Nephron (organoid): ENCODE measurements at regions not wholly inside any gene's neighbourhood (a gene's known extent, or its start where the extent isn't known, plus 50 kb on each side); places are given as distances from the start of the nearest gene placed in this dataset.

Experiments used
- H3K27ac Mint-ChIP-seq, 3 experiments: 2 replicates each; pipeline ENCODE4 v1.8.0; 2020; ENCODE audit warnings: mixed read lengths in 3 of 3, mild to moderate bottlenecking in 2 of 3, moderate library complexity in 1 of 3
- H3K27me3 Mint-ChIP-seq: 2 replicates; pipeline ENCODE4 v1.8.0; 2021; ENCODE audit warnings: low read depth, mild to moderate bottlenecking, moderate library complexity, mixed read lengths
- H3K36me3 Mint-ChIP-seq: 2 replicates; pipeline ENCODE4 v1.8.0; 2020; ENCODE audit warnings: low read depth, mixed read lengths
- H3K4me1 Mint-ChIP-seq: 2 replicates; pipeline ENCODE4 v1.8.0; 2020; ENCODE audit warnings: mixed read lengths
- H3K4me3 Mint-ChIP-seq, 3 experiments: 2 replicates each; pipeline ENCODE4 v1.8.0; 2020; ENCODE audit warnings: mild to moderate bottlenecking in 3 of 3, mixed read lengths in 3 of 3, moderate library complexity in 2 of 3
- H3K9me3 Mint-ChIP-seq: 2 replicates; pipeline ENCODE4 v1.8.0; 2020; ENCODE audit warnings: mixed read lengths
- CTCF ChIP-seq, 3 experiments: fragments of 200-600 bp; sonication (generic); IDR thresholded peaks; one replicate each; pipeline ENCODE4 v1.5.0; 2021; ENCODE audit warnings: antibody characterized with exemption in 3 of 3; ENCODE audit not compliant: unreplicated experiment in 3 of 3

GRCh38 chr4:60042941-60043340 lies 1157.2 kb upstream of the ADGRL3 start:
- no peaks in the 10 kb centered on the region for H3K36me3 Mint-ChIP-seq
- TF ChIP-seq CTCF (IDR thresholded peaks at IDR 0.05; ENCODE audit: unreplicated experiment in 3 of 3), result no peak
- no peak overlapping the region for H3K27ac Mint-ChIP-seq
- no peaks in the 10 kb centered on the region for H3K4me1 Mint-ChIP-seq
- H3K27me3 Mint-ChIP-seq, result no peaks in the 10 kb centered on the region
- H3K4me3 Mint-ChIP-seq, result no peak overlapping the region
- peaks cover 2% of the 10 kb centered on the region for H3K9me3 Mint-ChIP-seq

GRCh38 chr4:60078984-60079383 lies 1121.1 kb upstream of the ADGRL3 start:
- no peaks in the 10 kb centered on the region for H3K4me1 Mint-ChIP-seq
- no peak for TF ChIP-seq CTCF (IDR thresholded peaks at IDR 0.05; ENCODE audit: unreplicated experiment in 3 of 3)
- H3K4me3 Mint-ChIP-seq, result no peak overlapping the region
- H3K36me3 Mint-ChIP-seq, result no peaks in the 10 kb centered on the region
- peaks cover 2% of the 10 kb centered on the region for H3K9me3 Mint-ChIP-seq
- no peaks in the 10 kb centered on the region for H3K27me3 Mint-ChIP-seq
- H3K27ac Mint-ChIP-seq, result no peak overlapping the region

- H3K27me3 Mint-ChIP-seq, result no peaks in the 10 kb centered on the region
- H3K4me3 Mint-ChIP-seq, result no peak overlapping the region
- no peak for TF ChIP-seq CTCF (IDR thresholded peaks at IDR 0.05; ENCODE audit: unreplicated experiment in 3 of 3)
- H3K36me3 Mint-ChIP-seq, result no peaks in the 10 kb centered on the region
- H3K27ac Mint-ChIP-seq, result no peak overlapping the region
- H3K4me1 Mint-ChIP-seq, result no peaks in the 10 kb centered on the region
- no peaks in the 10 kb centered on the region for H3K9me3 Mint-ChIP-seq
Observed at GRCh38 chr4:60081839-60082238, 1118.3 kb upstream of the ADGRL3 start.

GRCh38 chr4:60088807-60089486 lies 1111.2 kb upstream of the ADGRL3 start:
- H3K27ac Mint-ChIP-seq, result no peak overlapping the region
- no peak overlapping the region for H3K4me3 Mint-ChIP-seq

GRCh38 chr4:60089546-60090273 lies 1110.4 kb upstream of the ADGRL3 start:
- H3K36me3 Mint-ChIP-seq, result no peaks in the 10 kb centered on the region
- no peaks in the 10 kb centered on the region for H3K4me1 Mint-ChIP-seq
- H3K27me3 Mint-ChIP-seq, result no peaks in the 10 kb centered on the region
- H3K9me3 Mint-ChIP-seq, result no peaks in the 10 kb centered on the region
- no peak overlapping the region for H3K27ac Mint-ChIP-seq
- H3K4me3 Mint-ChIP-seq, result no peak overlapping the region
- no peak for TF ChIP-seq CTCF (IDR thresholded peaks at IDR 0.05; ENCODE audit: unreplicated experiment in 3 of 3)

More at GRCh38 chr4:60088807-60089486, 1111.2 kb upstream of the ADGRL3 start:
- Mint-ChIP-seq H3K4me1 (no peaks in the 10 kb centered on the region), H3K36me3 (no peaks in the 10 kb centered on the region), H3K27me3 (no peaks in the 10 kb centered on the region), H3K9me3 (no peaks in the 10 kb centered on the region)
- TF ChIP-seq CTCF (IDR thresholded peaks at IDR 0.05; ENCODE audit: unreplicated experiment in 3 of 3), result no peak

GRCh38 chr4:60096676-60097075 lies 1103.5 kb upstream of the ADGRL3 start:
- Mint-ChIP-seq H3K36me3 (no peaks in the 10 kb centered on the region), H3K4me3 (no peak overlapping the region), H3K9me3 (no peaks in the 10 kb centered on the region), H3K4me1 (no peaks in the 10 kb centered on the region), H3K27me3 (no peaks in the 10 kb centered on the region), H3K27ac (no peak overlapping the region)
- TF ChIP-seq CTCF (IDR thresholded peaks at IDR 0.05; ENCODE audit: unreplicated experiment in 3 of 3), result no peak
